Neuronal stem cell (in vitro differentiated cells): ENCODE measurements at regions not wholly inside any gene's neighbourhood (a gene's known extent, or its start where the extent isn't known, plus 50 kb on each side); places are given as distances from the start of the nearest gene placed in this dataset.

Experiments used
- DNase-seq: peaks from one replicate; pipeline ENCODE4 v3.0.0-alpha.2; 2013; ENCODE audit warnings: low spot score
- H2AFZ ChIP-seq: one replicate; pipeline ENCODE4 v1.6.1; 2013; ENCODE audit warnings: mild to moderate bottlenecking, low read length, inconsistent platforms
- H2AK5ac ChIP-seq: 2 replicates; pipeline ENCODE4 v1.6.1; 2013; ENCODE audit warnings: low read depth, mild to moderate bottlenecking, inconsistent platforms, low read length, moderate library complexity, mixed read lengths
- H2BK120ac ChIP-seq: 2 replicates; pipeline ENCODE4 v1.6.1; 2013; ENCODE audit warnings: low read depth, mild to moderate bottlenecking, inconsistent platforms, low read length, moderate library complexity, mixed read lengths
- H2BK12ac ChIP-seq: one replicate; pipeline ENCODE4 v1.6.1; 2013; ENCODE audit warnings: low read length, inconsistent platforms
- H2BK15ac ChIP-seq: 2 replicates; pipeline ENCODE4 v1.6.1; 2013; ENCODE audit warnings: mild to moderate bottlenecking, low read length, inconsistent platforms, mixed read lengths
- H2BK5ac ChIP-seq: one replicate; pipeline ENCODE4 v1.6.1; 2013; ENCODE audit warnings: inconsistent platforms, mild to moderate bottlenecking, low read length, moderate library complexity
- H3K14ac ChIP-seq: one replicate; pipeline ENCODE4 v1.6.1; 2013; ENCODE audit warnings: low read length, inconsistent platforms
- H3K18ac ChIP-seq: 2 replicates; pipeline ENCODE4 v1.6.1; 2013; ENCODE audit warnings: low read length, inconsistent platforms
- H3K23ac ChIP-seq: 2 replicates; pipeline ENCODE4 v1.6.1; 2013; ENCODE audit warnings: low read depth, mild to moderate bottlenecking, mixed read lengths, low read length, inconsistent platforms; ENCODE audit not compliant: poor library complexity
- H3K27ac ChIP-seq: replicated peaks from 3 replicates; pipeline ENCODE4 v1.5.1; 2013; ENCODE audit warnings: low read length, inconsistent platforms
- H3K27me3 ChIP-seq, 3 experiments: 2 replicates each; pipeline ENCODE4 v1.6.1; 2013; ENCODE audit warnings: low read length in 3 of 3, mild to moderate bottlenecking in 2 of 3, inconsistent platforms in 1 of 3, low read depth in 1 of 3, mixed read lengths in 1 of 3, moderate library complexity in 1 of 3; ENCODE audit not compliant: control insufficient read depth in 3 of 3, insufficient read depth in 3 of 3
- H3K36me3 ChIP-seq, 2 donors: replicated peaks in 1 of 2; 2 replicates each; pipeline ENCODE4 v1.6.1; 2013; ENCODE audit warnings: low read length in 2 of 2; ENCODE audit not compliant: control insufficient read depth in 2 of 2, insufficient read depth in 2 of 2
- H3K4ac ChIP-seq: 2 replicates; pipeline ENCODE4 v1.6.1; 2013; ENCODE audit warnings: inconsistent platforms, mild to moderate bottlenecking, low read length, moderate library complexity
- H3K4me1 ChIP-seq, 2 donors: 1 replicate in 1 of 2; 2 replicates in 1 of 2; pipeline ENCODE4 v1.6.1; 2013; ENCODE audit warnings: low read length in 2 of 2, low read depth in 1 of 2; ENCODE audit not compliant: control insufficient read depth in 2 of 2, insufficient read depth in 1 of 2
- H3K4me2 ChIP-seq: one replicate; pipeline ENCODE4 v1.6.1; 2013; ENCODE audit warnings: mild to moderate bottlenecking, low read length, inconsistent platforms; ENCODE audit not compliant: insufficient read depth, poor library complexity, severe bottlenecking
- H3K4me3 ChIP-seq, 2 donors: 2 replicates each; pipeline ENCODE4 v1.5.1; 2013; ENCODE audit warnings: low read length in 2 of 2, mild to moderate bottlenecking in 2 of 2, inconsistent platforms in 1 of 2, moderate library complexity in 1 of 2
- H3K79me1 ChIP-seq: one replicate; pipeline ENCODE4 v1.6.1; 2013; ENCODE audit warnings: low read depth, mild to moderate bottlenecking, inconsistent platforms, low read length, moderate library complexity
- H3K9ac ChIP-seq: one replicate; pipeline ENCODE4 v1.6.1; 2013; ENCODE audit warnings: mild to moderate bottlenecking, low read depth, low read length, inconsistent platforms; ENCODE audit not compliant: poor library complexity
- H3K9me3 ChIP-seq, 2 donors: replicated peaks in 1 of 2; 2 replicates each; pipeline versions ENCODE3 to v1.6.1; 2013; ENCODE audit warnings: low read length in 2 of 2, mild to moderate bottlenecking in 2 of 2, inconsistent platforms in 1 of 2, low read depth in 1 of 2, mixed read lengths in 1 of 2, moderate library complexity in 1 of 2; ENCODE audit not compliant: control insufficient read depth in 2 of 2, insufficient read depth in 1 of 2
- H4K8ac ChIP-seq: one replicate; pipeline ENCODE4 v1.6.1; 2013; ENCODE audit warnings: low read depth, mild to moderate bottlenecking, inconsistent platforms, low read length, moderate library complexity
- H4K91ac ChIP-seq: one replicate; pipeline ENCODE4 v1.6.1; 2013; ENCODE audit warnings: low read length, low read depth, mild to moderate bottlenecking, inconsistent platforms; ENCODE audit not compliant: poor library complexity
- WGBS, 2 donors: extraction: QIAGEN DNeasy Blood & Tissue Kit; methylation state at CpG; one replicate each; pipeline ENCODE4 v1.1.7; 2013; ENCODE audit warnings: missing lambda C conversion rate in 2 of 2, mixed read lengths in 1 of 2; ENCODE audit not compliant: insufficient read length in 2 of 2, insufficient replicate concordance in 1 of 2; ENCODE audit errors: extremely low coverage in 2 of 2; 5-methylcytosine and 5-hydroxymethylcytosine counted together

GRCh38 chr2:185239491-185239890, 499.1 kb upstream of the FSIP2 start:
- Histone ChIP-seq H2BK5ac (no peak overlapping the region), H3K4me2 (no peak overlapping the region), H3K4ac (no peak overlapping the region), H3K36me3 (no peaks in the 10 kb centered on the region), H3K4me3 (no peak overlapping the region), H3K23ac (no peak overlapping the region), H2BK120ac (no peak overlapping the region), H3K79me1 (no peaks in the 10 kb centered on the region), H4K91ac (no peak overlapping the region), H3K27me3 (no peaks in the 10 kb centered on the region), H3K9me3 (no peaks in the 10 kb centered on the region), H2AK5ac (no peak overlapping the region), H2BK12ac (no peak overlapping the region), H3K9ac (no peak overlapping the region), H3K14ac (no peak overlapping the region), H2AFZ (no peak overlapping the region), H3K18ac (no peak overlapping the region), H3K27ac (no peak overlapping the region), H3K4me1 (no peaks in the 10 kb centered on the region), H2BK15ac (no peak overlapping the region), H4K8ac (no peak overlapping the region)
- no CpG with 5 or more reads among the region's 1 CpG for WGBS, 2 donors
- DNase-seq = no peak

- Histone ChIP-seq H4K8ac (no peak overlapping the region), H2BK15ac (no peak overlapping the region), H3K4me1 (no peaks in the 10 kb centered on the region), H3K4me2 (no peak overlapping the region), H2BK120ac (no peak overlapping the region), H3K9me3 (no peaks in the 10 kb centered on the region), H3K36me3 (no peaks in the 10 kb centered on the region), H3K4ac (no peak overlapping the region), H2BK5ac (no peak overlapping the region), H3K27me3 (no peaks in the 10 kb centered on the region), H3K79me1 (no peaks in the 10 kb centered on the region), H4K91ac (no peak overlapping the region), H3K14ac (no peak overlapping the region), H3K4me3 (no peak overlapping the region), H3K23ac (no peak overlapping the region), H3K18ac (no peak overlapping the region), H2AK5ac (no peak overlapping the region), H2BK12ac (no peak overlapping the region), H3K9ac (no peak overlapping the region), H2AFZ (no peak overlapping the region), H3K27ac (no peak overlapping the region)
- WGBS, 2 donors = no CpG with 5 or more reads among the region's 4 CpGs
- DNase-seq = no peak
Observed at GRCh38 chr2:185240796-185241195, 497.8 kb upstream of the FSIP2 start.

GRCh38 chr2:185241556-185241955, 497.0 kb upstream of the FSIP2 start:
- Histone ChIP-seq H4K91ac (no peak overlapping the region), H3K4me2 (no peak overlapping the region), H2BK120ac (no peak overlapping the region), H3K79me1 (no peaks in the 10 kb centered on the region), H2BK15ac (no peak overlapping the region), H2AK5ac (no peak overlapping the region), H3K27ac (no peak overlapping the region), H2BK12ac (no peak overlapping the region), H3K14ac (no peak overlapping the region), H4K8ac (no peak overlapping the region), H3K27me3 (no peaks in the 10 kb centered on the region), H3K4ac (no peak overlapping the region), H3K18ac (no peak overlapping the region), H3K4me1 (no peaks in the 10 kb centered on the region), H3K23ac (no peak overlapping the region), H3K9ac (no peak overlapping the region), H2BK5ac (no peak overlapping the region), H3K9me3 (no peaks in the 10 kb centered on the region), H2AFZ (no peak overlapping the region), H3K4me3 (no peak overlapping the region), H3K36me3 (no peaks in the 10 kb centered on the region)
- no CpG with 5 or more reads among the region's 13 CpGs for WGBS, 2 donors
- no peak for DNase-seq

- Histone ChIP-seq H3K9me3 (no peaks in the 10 kb centered on the region), H3K4me1 (no peaks in the 10 kb centered on the region), H3K9ac (no peak overlapping the region), H3K18ac (no peak overlapping the region), H3K27me3 (no peaks in the 10 kb centered on the region), H4K91ac (no peak overlapping the region), H2BK12ac (no peak overlapping the region), H2BK5ac (no peak overlapping the region), H3K23ac (no peak overlapping the region), H3K4me2 (no peak overlapping the region), H2AFZ (no peak overlapping the region), H2AK5ac (no peak overlapping the region), H2BK15ac (no peak overlapping the region), H3K27ac (no peak overlapping the region), H4K8ac (no peak overlapping the region), H3K4ac (no peak overlapping the region), H2BK120ac (no peak overlapping the region), H3K4me3 (no peak overlapping the region), H3K36me3 (no peaks in the 10 kb centered on the region), H3K14ac (no peak overlapping the region), H3K79me1 (no peaks in the 10 kb centered on the region)
- no CpG with 5 or more reads among the region's 2 CpGs for WGBS, 2 donors
- no peak for DNase-seq
Observed at GRCh38 chr2:185242462-185242861, 496.1 kb upstream of the FSIP2 start.
